ENCODE measurements at regions not wholly inside any gene's neighbourhood (a gene's known extent, or its start where the extent isn't known, plus 50 kb on each side); places are given as distances from the start of the nearest gene placed in this dataset.

- DNase-seq = no peak
These were observed 335.9 kb upstream of the NT5C1B start for GRCh38 chr2:18925296-18925695.

- no peak for DNase-seq
These were observed 335.5 kb upstream of the NT5C1B start for GRCh38 chr2:18924886-18925285.

- no peak for DNase-seq
These were observed 335.0 kb upstream of the NT5C1B start for GRCh38 chr2:18924386-18924785.

- DNase-seq = no peak
These were observed 332.9 kb upstream of the NT5C1B start for GRCh38 chr2:18922276-18922675.

- DNase-seq = no peak
These were observed 328.9 kb upstream of the NT5C1B start for GRCh38 chr2:18918280-18918679.

GRCh38 chr2:18915227-18915626 is 325.9 kb upstream of the NT5C1B start:
- no peak for DNase-seq

GRCh38 chr2:18913512-18913911 is 324.1 kb upstream of the NT5C1B start:
- no peak for DNase-seq

GRCh38 chr2:18912225-18912888 is 323.0 kb upstream of the NT5C1B start:
- DNase-seq = no peak

GRCh38 chr2:18911416-18911815 is 322.0 kb upstream of the NT5C1B start:
- DNase-seq = no peak

GRCh38 chr2:18910843-18911242 is 321.5 kb upstream of the NT5C1B start:
- DNase-seq = no peak

- no peak for DNase-seq
These were observed 318.6 kb upstream of the NT5C1B start for GRCh38 chr2:18907937-18908336.

- DNase-seq = no peak
These were observed 318.1 kb upstream of the NT5C1B start for GRCh38 chr2:18907508-18907907.

- DNase-seq = no peak
These were observed 314.4 kb upstream of the NT5C1B start for GRCh38 chr2:18903750-18904149.

- no peak for DNase-seq
These were observed 311.9 kb upstream of the NT5C1B start for GRCh38 chr2:18901242-18901641.

- DNase-seq = no peak
These were observed 311.3 kb upstream of the NT5C1B start for GRCh38 chr2:18900691-18901141.

- DNase-seq = no peak
These were observed 310.4 kb upstream of the NT5C1B start for GRCh38 chr2:18899725-18900124.

- no peak for DNase-seq
These were observed 308.9 kb upstream of the NT5C1B start for GRCh38 chr2:18898271-18898670.

GRCh38 chr2:18896125-18896764 is 306.9 kb upstream of the NT5C1B start:
- DNase-seq = peak in 1 of 2 donors; percentile 39

GRCh38 chr2:18891600-18892345 is 302.4 kb upstream of the NT5C1B start:
- DNase-seq = no peak

- DNase-seq = peak in 1 of 2 donors; percentile 53
These were observed 300.4 kb upstream of the NT5C1B start for GRCh38 chr2:18889565-18890332.

- no peak for DNase-seq
These were observed 296.1 kb upstream of the NT5C1B start for GRCh38 chr2:18885457-18885856.

- no peak for DNase-seq
These were observed 294.5 kb upstream of the NT5C1B start for GRCh38 chr2:18883616-18884456.

Measured in hippocampal formation (tissue), 2 donors.